ENCODE measurements at regions not wholly inside any gene's neighbourhood (a gene's known extent, or its start where the extent isn't known, plus 50 kb on each side); places are given as distances from the start of the nearest gene placed in this dataset.

DNA sequence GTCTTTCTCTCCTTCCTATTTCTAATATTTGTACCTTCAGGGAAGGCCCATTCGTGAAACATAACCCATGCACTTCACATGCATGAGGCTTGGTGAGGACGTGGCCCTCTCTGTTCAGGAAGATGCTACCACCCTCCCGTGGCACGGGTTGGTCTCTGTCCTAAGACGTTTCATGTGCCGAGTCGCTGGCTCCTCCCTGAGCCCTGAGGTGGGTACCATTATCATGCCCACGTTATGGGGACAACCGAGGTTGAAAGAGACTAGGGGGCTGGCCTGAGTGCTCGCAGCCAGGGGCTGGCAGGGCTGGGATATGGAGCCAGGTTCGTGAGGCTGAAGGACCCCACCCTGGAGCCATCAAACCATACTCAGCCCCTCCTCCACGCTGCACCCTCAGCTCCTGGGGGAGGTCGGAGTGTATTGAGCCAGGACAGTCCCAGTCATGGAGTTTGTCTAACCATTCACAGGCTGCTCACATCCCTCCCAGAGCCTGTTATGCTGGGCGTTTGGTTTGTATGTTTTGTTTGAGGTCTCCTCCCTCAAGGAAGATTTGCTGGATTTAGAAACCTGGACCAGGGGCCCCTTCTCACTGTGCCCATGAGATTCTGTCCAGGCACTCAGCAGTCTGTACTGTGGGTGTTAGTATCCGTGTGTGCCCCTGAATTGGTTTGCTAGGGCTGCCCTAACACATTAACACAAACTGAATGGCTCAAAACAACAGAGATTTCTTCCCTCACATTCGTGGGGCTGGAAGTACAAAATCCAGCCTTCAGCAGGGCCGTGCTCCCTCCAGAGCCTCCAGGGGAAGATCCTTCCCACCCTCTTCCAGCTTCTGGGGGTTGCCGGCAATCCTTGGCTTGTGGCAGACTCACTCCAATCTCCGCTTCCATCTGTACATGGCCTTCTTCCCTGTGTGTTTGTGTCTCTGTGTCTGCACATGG, 88.3 kb downstream of the ANKRD60 start:
- no peak for DNase-seq (ENCODE audit: low read depth)

DNA sequence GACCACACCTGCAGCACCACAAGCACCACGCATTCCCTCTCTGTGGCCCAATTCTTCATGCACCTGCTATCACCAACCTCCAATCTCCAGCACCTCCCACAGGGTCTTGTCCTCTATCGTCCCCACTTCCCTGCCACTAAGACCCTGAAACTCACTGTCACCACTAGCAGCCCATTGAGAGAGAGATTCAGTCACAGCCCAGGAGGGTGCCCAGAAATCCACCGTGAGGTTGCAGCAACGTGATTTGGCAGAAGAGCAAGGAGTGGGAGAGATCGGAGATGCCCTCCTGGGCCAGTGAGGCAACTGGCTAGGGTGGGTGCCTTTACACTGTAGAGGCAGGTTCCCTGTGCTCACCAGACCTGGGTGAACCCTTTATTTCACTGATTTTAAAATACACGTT, 90.1 kb downstream of the ANKRD60 start:
- no peak for DNase-seq (ENCODE audit: low read depth)

DNA sequence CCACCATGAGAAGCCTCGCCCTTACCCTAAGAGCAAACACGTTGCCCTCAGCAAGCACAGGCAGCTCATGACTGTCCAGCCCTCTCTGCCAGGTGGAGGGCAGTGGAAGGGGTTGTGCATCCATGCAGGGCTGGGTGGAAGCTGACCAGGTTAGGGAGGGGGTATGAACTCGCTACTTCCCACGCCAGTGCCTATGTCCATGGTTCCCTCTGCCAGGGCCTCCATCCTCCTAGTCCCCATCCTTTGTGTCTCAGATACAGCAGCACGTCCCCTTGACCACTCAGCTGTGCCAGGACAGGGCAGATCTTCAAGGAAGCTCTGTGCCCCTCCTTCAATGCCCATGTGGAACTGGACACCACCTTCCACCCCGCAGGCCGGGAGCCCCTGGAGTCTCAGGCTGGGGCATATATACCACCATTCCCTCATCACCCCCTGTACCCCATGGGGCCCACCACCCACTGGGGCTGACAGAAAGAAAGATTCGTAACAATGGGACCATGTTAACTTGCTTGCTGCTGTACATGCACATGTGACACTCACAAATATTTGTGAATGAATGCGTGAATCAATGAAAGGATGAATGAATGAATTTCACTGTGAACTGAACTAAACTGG, 90.7 kb downstream of the ANKRD60 start:
- DNase-seq (ENCODE audit: low read depth): no peak

DNA sequence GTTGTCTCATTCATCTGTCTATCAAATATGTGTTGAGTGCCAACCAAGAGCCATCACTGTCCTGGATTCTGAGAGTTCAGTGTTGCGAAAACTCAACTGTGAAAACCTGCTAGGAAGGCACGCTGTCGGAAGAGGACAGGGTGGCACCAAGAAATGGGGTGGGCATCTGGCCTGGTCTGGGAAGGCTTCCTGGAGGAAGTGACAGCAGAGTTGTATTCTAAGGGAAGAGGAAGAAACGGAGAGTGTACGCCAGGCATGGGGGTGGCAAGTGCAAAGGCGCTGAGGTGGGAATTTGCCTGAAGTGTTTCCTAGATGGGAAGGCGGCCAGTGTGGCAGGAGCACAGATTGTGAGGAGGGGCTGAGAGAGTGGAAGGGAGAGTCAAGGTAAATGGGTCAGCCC, 91.2 kb downstream of the ANKRD60 start:
- DNase-seq (ENCODE audit: low read depth): no peak

DNA sequence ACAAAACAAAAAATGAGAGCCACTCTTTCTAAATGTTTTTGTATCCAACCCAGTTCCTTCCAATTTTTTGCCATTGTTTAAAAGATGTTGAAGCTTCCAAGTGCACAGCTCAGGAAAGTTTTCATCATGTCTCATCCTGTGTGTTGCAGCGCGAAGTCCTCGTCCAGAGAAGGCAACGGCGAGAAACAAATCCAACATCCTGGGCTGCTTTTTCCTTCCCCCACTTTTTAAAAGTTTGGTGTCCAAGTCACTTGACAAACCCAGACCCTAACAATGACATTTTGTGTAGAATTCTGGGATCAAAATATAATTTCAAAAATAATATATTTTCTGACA, 92.3 kb downstream of the ANKRD60 start:
- no peak for DNase-seq (ENCODE audit: low read depth)

DNA sequence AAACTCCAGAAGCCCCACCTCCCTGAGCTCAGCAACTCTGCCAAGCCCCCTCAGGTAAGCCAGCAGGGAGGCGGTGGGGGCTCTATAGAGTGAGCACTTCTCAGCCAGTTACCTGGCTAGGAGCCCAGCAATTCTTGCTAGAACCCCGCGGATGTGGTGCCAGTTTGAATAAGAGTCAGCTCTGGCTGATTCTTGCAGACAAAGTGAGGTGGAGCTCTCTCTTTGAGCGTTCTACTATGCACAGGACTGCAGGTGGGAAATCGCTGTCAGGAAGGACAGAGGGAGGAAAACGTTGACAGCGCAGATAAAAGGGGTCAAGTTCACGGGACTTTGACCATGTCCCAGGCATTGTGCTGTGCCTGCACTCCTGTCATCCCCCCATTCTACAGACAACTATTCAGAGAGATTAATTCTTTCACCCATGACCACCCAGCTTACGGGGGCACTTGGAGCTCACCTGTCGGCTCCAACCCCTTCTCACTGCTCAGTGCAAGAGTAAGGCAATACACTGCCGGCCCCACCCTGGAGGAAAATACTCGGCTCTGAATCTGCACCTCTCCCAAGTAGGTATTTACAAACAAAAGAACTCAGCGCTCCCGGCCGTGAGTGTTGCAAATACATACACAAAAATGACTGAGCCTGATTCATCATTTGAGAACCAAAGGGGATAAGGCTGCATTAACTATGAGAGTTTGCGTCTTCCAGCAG, 92.9 kb downstream of the ANKRD60 start:
- no peak for DNase-seq (ENCODE audit: low read depth)

DNA sequence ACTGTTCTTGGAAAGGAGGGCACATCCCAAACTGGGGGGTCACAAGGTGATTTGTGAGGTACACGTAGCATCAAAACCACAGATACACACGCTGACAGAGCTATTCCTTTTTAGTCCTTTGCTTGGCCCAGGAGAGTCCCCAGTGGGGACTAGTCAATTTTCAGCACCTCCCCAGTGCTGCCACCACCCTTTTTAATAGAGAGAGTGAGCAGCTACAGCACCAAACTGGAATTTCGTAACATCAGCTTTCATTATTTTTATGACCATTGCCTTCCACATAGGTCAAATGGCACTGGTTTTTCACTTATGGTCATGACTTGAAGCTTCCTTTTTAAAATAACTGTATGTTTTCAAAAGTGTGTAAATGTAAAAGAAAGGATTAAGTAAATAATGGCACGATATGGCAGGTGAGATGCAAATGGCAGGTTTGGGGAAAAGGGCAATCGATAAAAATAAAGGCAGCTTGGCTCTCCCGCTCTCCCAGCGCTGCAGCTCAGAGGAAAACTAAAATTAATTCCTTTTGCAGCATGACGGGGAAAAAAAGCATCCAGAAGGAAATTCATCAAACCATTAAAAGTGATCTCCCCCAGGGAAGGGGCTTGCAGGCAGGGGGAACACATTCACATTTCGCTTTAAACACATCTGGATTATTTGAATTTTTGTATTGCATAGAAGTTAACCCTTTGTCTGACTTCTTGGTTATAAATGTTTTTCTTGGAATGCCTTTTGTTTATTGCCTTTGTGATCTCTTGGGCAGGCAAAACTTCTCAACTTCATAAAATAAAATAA, 95.2 kb downstream of the ANKRD60 start:
- no peak for DNase-seq (ENCODE audit: low read depth)

DNA sequence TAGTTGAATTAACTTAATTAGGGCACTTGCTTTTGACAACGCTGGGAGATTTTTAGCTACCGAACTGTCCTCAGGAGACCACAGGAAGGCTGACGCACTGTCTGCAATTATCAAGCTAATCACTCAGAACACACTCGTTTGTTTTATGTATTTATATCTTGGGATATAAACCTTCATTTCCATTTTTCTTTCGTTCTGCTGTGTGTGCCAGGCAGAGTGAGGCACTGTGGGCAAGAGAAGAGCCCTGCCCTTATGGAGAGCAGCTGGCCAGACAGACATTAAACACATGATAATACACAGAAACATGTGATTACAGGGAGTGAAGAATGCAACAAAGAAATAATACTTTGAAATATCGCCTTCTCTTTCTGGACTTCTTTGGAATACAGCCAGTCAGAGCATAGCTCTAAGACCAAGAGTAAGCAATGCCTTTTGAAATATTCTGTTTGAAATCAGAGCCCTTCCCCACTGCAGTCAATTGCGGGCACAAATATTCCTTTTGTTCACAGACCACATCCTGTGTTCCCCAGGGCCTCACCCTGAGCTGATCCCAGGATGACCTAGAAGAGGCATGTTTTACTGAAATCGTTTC, 96.8 kb downstream of the ANKRD60 start:
- peak; percentile 22 for DNase-seq (ENCODE audit: low read depth)

DNA sequence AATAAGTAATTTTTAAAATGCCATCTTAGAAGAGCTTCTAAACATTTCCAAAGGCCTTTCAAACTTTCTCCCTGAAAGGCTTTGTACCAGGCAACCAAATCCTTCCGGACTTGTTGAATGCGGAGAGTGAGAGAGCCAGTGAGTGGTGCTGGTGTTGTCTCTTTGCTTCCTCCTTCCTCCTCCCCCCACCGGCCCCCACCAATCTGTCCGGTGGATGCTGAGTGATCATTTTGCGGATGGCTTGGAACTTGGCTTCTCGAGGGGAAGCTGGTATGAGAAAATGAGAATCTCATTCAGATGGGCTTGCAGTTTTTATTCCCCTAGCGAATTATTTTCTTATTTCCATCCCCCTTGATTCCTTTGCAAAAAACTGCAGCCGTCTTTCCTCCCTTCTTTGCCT, 97.3 kb downstream of the ANKRD60 start:
- DNase-seq (ENCODE audit: low read depth): no peak

DNA sequence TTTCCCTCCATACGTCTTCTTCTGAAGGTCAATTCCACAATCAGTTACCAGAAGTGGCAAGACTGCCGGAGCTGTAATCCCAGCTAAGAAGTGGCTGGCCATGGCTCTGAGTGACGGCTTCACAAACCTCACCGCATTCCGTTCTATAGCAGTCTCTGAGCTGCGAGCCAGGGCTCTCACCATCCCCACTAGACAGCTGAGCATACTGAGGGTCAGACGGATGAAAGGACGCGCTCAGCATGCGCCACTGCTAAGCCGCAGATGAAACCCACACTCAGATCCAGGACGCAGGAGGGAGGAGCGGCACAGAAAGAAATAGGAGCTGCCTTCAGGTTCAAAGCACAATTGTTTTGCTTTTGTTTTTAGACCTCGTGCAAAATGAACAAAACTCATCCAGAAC, 97.9 kb downstream of the ANKRD60 start:
- DNase-seq (ENCODE audit: low read depth): no peak

DNA sequence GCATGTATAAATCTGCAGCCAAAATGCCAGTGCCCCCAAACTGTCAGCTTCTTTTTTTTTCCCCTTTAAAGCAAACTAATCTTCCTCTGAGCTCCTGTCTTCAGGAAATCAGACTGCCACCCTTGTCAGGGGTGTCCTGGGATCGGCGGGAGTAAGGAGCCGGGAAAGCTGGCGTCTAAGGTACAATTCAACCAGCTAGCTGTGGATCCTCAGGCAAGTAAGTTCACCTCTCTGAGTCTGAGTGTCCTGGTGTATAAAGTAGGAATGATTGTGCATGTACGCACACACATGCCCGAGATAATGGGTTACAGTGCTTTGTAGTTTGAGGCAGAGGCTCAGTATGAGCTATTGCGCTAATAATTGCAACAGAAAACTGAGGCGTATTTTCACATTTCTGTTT, 98.3 kb downstream of the ANKRD60 start:
- DNase-seq (ENCODE audit: low read depth): no peak

DNA sequence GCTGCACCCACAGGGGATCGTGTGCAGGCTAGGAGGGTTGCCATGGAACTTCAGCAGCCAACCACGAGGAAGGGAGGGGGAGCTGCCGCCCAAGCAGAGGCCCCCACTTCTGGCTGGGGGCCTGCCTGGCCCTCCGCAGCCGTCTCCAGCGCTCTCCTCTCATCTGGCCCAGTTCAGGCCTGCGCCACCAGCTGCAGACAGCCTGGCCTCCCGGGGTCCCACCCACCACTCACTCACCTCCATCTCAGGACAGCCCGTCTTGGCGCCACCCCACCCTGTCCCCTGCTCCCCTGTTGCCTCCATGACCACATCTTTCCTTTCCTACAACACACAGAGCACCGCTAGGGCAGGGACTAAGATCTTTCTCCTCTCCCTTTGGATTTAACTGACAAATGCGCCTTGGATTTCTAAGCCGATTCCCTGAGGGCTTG, 98.7 kb downstream of the ANKRD60 start:
- DNase-seq (ENCODE audit: low read depth): no peak

DNA sequence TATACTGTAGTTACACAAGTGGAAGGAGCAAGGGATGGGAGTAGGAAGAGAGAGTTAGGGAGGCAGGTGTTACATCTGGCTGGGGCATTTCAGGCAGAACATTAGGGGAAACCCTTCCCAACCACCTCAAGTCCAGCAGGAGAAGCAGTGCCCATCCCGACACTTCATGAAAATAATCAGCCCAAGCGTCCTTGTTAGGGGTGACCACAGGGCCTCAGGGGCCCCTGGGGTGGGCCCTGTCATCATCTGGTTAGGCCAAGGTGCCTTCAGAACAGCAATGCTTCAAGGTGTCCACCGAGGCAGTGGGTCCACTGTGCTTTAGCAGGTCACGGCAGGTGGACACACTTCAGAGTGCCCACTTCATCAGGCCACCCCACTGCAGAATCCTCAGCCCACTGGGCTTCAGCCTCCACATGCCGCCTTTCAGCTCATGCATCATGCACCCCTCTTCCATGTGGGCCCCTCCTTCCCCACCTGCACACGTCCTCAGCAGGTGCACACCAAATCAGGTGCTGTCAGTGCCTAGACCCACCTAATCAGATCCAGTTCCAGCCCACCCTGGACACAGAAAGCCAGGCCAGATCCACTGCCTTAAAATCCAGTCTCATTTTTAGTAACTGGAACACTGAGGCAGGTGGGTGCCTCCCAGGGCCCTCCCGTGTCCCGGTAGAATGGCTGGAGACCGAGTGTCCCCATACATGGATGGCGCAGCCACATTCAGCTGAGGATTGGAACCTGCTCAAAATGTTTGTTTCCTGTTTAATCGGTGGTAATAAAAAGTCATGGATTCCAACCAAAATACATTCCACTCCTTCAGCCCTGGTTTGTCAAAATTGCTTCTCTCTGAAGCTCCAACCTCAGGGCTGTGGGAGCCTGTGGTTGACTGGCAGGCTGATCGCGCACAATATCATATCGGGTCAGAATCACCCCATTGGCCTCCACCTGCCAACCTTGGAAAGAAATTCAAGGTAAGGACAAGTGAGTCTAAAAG, 99.5 kb downstream of the ANKRD60 start:
- DNase-seq (ENCODE audit: low read depth): no peak

DNA sequence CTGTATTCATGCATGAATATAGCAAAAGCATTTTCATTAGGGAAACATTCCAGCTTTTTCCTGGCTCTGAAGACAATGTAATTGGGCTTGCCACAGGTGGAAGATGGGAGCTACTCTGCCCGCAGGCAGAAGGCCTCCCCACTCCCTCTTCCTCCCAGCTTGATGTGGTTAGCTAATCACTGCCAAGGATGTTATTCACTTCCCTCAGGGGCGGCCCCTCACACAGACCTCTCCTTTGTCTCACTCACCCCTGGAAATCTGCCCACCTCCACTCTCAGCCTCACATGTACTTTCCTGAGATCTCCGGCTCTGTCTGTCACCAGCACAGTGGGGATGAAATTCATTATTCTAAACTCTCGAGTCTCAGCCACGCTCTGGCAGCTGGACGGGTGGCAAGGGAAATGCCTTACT, 100.7 kb downstream of the ANKRD60 start:
- peak; percentile 14 for DNase-seq (ENCODE audit: low read depth)

DNA sequence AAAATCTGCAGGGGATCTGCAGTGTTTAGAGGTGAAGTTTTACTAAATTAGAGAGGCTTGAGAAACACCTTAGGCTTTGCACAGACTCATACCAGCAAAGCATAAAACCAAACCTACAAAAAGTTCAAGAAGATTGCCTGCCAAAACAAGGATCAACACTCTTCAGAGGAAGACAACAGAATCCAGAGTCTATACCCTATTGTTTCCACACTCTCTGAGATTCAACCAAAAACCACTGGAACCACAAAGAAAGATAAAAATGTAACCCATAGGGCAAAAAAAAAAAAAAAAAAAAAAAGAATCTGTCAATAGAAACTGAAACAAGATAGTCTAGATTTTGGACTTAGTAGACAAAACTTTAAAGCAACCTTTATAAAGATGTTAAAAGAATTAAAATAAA, 102.7 kb downstream of the ANKRD60 start:
- no peak for DNase-seq (ENCODE audit: low read depth)

DNA sequence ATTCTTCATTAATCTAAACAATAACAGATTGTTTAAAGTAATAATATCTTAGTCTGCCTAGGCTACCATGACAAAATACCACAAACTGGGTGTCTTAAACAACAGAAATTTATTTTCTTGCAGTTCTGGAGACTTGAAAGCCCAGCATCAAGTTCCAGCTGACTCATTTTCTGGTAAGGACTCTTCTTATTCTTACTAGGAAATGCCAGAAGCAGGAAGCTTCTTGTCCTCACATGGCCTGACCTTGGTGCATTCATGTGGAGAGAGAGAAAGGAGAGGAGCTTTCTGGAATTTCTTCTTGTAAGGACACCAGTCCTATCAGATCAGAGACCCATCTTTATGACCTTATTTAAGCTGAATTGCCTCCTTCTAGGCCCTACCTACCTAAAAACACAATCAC, 110.5 kb downstream of the ANKRD60 start:
- DNase-seq (ENCODE audit: low read depth): no peak

DNA sequence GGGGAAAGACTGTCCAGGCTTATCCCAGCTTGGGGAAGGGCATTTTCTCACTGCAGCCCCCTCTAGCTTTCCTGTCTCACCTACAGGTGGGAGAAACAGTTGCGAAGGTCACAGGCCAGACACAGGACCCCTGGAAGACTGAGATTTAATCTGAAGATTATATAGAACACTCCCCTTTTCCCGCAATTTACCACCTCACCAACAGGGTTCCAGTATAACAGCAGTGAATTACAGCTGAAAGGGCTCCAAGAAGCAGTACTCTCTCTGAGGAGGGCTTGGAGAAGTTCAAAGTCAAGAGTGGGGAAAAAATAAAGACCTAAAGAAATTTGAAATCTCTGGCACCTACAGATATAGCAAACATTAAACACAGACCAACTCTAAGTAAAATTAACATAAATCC, 111.9 kb downstream of the ANKRD60 start:
- DNase-seq (ENCODE audit: low read depth): no peak

DNA sequence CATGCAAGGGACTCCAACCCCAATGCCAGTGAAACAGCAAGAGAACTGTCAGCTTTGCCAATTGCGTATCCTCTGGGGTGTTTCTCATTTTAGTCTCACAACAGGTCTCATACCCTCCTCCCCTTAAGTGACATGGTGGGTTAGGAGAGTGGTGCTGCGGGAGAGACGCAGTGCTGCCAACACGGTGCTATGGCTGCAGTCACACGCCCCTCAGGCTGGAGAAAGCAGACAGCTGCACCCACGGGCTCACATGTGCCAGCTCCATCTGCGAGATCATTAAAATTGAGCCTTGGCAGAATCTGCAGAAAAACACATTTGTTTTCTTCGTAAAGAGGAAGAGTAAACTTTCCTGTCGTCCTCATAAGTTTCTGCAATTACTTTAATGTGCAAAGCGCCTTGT, 114.7 kb downstream of the ANKRD60 start:
- no peak for DNase-seq (ENCODE audit: low read depth)

DNA sequence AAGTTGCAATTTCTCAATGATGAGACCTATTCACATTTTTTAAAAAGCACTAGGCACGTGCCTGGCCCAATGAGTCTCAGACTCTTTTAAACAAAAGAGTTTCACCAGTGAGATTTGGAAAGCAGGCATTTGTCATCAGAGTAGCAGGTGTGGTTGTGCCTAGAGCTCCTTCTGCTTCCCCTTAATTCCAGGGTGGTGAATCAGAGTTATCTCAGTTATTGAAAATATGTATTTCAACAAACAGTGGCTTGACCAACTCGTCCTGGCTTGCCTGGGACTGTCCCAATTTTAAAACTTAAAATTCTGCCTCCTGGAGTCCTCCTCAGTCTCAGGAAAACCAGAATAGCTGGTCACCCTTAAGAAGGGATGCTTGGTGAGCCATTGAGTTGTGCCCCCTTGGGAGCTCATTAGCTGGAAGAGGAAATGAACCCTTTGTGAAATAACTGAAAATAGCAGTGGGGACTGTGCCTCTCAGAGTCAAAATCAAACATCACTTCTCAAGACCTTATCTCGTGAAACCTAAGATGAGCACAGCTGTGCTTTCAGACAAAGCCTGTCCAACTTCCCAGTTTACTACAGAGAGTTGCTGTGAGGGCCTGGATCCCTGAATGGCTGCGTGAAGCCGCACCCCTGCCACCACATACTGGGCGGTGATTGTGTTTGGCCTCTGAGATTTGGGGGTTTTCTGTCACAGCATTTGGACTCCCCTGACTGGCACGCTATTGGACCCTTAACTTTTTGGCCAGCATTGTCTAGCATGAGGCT, 116.3 kb downstream of the ANKRD60 start:
- DNase-seq (ENCODE audit: low read depth): no peak

Data from fibroblast of the conjunctiva (primary cell).